Fibroblast of skin of back (primary cell): ENCODE measurements at regions not wholly inside any gene's neighbourhood (a gene's known extent, or its start where the extent isn't known, plus 50 kb on each side); places are given as distances from the start of the nearest gene placed in this dataset.
"Not testable (repeated sequence)": the region's sequence is repeated elsewhere in the genome, so short reads cannot be mapped to it uniquely, and the experiment has no call there.

Experiments
- DNase-seq: peaks from one replicate; pipeline ENCODE4 v3.0.0-alpha.2; 2013

- DNase-seq = no peak
Observed at GRCh38 chr6:106847116-106847515, 127.4 kb downstream of the CD24 start.

DNA sequence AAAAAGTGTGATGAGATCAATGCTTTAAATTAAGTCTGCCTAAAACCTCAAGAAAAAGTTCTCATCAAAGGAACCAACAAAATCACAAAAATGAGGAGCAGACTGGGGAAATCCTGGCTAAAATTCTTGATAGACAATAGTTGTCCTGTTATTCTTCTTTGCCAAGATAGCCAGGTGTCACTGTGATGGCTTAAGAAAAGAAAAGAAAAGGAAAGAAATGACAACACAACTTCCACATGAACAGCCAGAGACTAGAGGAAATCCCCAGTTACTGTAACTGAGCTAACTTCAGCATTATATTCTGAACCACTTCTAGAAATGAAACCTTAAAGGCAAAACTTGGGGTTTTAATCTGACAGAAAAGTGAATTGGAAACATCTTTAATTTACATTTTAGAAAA is 129.6 kb downstream of the CD24 start:
- no peak for DNase-seq

DNA sequence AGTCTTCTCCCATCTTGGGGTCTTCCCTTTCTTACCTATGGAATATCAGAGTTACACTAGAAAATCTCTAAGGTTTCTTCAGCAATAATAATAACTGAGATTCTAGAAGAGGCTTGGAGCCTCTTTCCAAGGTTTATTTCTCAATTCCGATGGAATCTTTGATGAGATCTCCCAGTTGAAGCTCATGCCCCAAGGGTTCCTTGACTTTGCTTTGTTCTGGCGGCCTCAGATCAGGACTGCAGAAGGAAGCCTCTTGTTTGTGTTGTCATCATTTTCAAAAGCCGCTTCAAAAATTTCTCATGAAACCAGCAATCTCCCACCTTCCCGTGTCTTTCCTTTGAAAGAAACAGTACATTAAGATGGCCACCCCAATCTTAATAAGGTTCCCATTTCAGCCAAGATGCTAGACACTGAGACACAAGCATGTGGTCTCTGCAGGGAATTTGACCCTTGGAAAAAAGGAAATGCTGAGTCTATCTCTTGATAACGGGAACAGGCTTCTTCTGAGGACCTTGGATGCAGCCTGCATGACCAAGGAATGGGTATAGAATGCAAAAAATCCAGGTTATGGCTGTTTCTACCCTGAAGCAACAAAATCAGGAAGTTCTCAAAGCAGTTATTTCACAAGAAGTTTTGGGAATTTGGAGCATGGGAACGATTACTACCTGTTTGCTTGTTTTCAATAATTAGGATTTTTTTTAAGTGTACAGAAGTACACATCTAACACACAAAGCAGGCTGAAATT is 141.6 kb downstream of the CD24 start:
- DNase-seq = no peak

DNA sequence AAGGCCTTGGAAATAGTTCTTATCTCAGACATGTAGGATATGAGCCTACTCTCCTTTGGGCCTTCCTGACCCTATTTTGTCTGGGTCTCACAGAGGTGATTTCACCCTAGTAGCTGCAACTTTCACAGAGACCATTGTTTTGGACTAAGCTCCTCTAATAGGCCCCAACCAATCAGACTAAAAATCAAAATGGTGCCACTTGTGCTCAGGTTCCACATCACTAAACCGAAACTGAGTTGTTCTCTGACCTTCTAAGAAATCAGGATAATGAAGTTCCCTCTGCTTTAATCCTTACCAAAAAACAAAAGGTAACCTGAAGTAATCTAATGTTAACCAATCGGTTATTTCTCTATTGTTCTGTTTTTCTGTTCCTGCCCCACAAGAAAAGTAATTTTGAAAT is 143.6 kb downstream of the CD24 start:
- DNase-seq = no peak

DNA sequence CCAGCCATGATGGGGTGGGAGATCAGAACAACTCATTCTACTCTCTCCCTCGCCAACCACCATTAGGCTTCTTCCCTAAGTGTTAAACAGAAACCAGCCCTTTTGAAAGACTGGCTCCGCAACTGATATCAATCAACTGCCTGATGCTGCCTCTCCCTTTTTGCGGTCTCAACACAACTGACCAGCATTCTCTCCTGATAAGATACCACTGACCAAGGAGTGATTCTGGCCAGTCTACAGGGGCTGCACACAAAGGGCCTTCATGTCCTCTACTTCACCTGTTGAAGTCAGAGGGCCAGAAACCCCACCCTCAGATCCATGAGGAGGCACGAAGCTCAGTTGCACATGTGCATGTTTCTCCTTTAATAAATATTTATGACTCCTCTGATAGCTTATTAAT is 145.1 kb downstream of the CD24 start:
- DNase-seq = no peak

- no peak for DNase-seq
Observed at GRCh38 chr6:106827081-106827480, 147.4 kb downstream of the CD24 start.

DNA sequence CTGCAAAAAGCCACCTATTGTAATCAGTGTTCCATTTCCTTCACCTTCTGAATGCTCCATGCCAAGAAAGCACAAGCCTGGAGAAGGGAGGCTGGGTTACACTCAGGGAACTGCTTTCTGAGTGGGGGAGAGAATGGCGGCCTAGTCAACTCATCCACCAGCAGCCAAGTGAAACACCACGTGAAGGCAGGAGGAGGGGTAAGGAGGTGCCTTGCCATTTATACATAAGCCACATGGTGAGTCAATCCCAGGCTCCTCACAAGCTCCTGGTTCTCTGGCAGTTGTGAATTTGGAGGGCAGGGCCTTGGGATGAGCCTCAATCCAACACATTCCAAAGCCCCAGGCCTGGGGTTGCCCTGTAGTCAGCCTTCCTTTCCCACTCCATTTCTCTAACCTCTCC is 149.4 kb downstream of the CD24 start:
- DNase-seq = no peak

DNA sequence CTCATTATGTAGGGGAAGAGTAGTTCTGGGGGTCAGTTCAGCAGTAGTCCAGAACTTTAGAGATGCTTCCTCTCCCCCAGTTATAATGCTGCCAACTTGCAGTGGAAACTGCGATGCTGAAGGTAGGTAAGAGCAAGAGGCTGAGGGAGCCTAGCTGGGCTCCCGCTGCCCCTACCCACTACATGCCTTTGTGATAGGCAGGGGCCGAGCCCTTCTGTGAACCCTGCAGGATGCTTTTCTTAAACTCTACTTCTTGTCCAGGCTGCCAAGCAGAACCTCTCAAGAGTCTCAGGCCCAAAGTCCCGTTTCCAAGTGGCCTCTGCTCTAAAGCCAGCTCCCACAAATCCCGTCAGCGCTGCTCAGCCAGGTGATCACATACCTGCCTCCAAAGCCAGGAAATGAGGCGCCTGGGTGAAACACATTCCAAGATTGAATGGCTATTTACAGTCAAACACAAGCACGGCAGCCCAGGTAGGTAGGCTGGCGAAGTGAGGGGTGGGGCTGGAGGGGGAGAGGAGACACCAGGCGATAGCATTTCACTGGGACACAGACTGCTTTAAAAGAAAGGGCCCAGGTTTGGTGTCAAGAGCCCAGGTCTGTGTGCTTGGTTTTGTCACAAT is 150.7 kb downstream of the CD24 start:
- DNase-seq = no peak

DNA sequence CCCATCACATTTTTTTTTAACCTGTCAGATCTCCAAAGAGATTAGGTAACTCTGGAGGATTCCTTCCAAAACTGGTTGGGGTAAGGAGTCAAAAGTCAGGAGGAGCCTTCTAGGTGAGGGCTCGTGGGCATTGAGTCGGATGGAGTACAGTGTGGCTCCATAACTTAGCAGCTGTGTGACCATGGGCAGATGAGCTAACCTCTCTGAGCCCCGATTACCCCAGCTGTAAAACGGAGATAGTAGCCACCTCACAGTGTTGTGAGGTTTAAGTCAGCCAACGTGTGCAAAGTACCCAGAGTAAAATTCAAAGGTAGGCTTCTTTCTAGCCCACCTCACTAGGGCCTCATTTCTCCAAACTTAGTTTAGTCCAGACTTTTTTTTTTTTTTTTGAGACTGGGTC is 151.5 kb downstream of the CD24 start:
- DNase-seq = no peak

DNA sequence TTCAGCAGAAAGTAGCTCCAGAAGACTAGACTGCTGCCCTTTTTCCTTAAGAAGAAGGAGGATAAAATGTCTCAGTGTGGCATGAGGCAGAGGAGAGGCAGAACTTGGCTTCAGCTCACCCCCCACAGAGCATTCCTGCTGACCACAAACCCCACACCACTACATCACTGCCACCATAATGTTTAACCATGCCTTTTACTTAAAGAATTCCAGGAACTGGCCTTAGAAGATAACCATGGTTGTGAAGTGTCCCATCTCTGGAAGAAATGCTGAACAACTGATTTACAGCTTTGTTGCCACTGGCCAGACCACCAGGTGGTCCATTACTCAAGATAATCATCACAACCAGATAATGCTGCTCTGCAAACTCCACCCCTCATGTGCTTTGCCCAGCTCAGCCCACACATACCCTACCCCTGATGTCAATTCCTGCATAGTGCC is 154.1 kb downstream of the CD24 start:
- peak; percentile 48 for DNase-seq

DNA sequence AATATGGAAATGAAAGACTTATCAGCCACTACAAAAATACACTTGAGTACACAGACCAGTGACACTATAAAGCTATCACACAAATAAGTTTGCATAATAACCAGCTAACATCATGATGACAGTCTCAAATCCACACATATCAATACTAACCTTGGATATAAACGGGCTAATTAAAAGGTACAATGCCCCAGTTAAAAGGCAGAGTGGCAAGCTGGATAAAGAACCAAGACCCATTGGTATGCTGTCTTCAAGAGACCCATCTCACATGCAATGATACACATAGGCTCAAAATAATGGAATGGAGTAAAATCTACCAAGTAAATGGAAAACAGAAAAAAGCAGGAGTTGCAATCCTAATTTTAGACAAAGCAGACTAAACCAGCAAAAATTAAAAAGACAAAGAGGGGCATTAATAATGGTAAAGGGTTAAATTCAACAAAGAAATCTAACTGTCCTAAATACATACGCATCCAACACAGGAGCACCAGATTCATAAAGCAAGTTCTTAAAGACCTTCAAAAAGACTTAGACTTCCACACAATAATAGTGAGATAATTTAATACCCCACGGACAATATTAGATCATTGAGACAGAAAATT is 163.3 kb downstream of the CD24 start:
- DNase-seq = no peak

DNA sequence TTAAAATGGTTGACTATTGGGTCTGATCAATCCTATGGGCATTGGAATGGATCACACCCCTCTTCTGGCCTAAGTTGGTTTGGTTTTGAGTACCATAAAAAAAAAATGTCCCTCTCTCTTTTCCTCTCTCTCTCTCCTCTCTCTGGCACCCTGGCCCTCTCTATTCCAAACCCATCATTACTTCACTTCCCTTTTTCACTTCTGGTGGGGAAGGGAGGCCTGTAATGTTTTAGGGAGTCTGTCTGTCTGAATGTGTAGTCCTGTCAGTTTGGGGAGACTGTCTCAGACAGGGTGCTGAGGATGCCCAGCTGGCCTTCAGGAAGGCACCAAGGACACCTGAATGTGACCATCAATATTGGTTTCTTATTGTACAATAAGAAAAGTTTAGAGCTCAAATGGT is 165.8 kb downstream of the CD24 start:
- no peak for DNase-seq

DNA sequence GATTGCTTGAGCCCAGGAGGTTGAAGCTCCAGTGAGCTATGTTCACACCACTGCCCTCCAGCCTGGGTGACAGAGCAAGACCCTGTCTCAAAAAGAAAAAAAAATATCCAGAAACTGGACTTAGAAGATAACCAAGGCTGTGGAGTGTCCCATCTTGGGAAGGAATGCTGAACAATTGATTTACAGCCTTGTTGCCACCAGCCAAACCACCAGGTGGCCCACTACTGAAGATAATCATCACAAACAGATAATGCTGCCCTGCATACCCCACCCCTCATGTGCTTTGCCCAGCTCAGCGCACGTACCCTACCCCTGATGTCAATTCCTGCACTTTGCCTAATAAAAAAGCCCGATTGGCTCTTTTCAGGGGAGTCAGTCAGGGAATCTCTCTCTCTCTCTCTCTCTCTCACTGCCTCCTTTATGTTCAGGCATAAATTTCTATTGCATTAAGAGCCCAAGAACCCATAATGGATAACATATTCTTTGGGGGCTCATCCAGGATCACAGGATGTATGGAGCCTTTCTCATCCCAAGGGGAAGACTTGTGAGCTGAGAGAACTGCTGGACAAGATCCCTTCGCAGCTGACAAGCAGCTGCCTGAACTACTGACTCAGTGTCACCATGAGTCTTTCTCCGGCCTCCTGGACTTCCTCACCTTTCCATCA is 166.4 kb downstream of the CD24 start:
- no peak for DNase-seq

GRCh38 chr6:106806253-106806652 is 168.3 kb downstream of the CD24 start:
- not testable (repeated sequence) for DNase-seq

GRCh38 chr6:106805771-106806170 is 168.8 kb downstream of the CD24 start:
- no peak for DNase-seq

GRCh38 chr6:106804346-106805335 is 169.9 kb downstream of the CD24 start:
- no peak for DNase-seq

DNA sequence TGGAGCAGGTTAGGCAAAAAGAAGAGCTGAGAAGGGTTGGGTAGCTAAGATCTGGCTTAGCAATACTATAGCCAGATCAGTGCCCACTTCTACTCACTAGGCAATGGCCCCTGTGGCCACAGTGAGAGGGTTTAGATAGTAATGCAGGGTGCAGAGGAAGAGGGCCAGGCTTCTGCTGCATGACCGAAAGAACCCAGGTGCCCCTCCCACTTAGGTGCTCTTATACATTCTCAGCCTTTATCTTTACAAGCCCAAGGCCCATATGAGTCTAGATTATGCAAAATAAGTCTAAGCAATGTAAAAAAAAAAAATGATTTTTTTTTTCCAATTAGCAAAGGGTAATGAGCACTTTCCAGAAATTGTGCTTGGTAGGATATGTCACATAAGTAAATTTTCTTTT is 171.3 kb downstream of the CD24 start:
- DNase-seq = no peak

- no peak for DNase-seq
Observed at GRCh38 chr6:106802139-106802538, 172.4 kb downstream of the CD24 start.

DNA sequence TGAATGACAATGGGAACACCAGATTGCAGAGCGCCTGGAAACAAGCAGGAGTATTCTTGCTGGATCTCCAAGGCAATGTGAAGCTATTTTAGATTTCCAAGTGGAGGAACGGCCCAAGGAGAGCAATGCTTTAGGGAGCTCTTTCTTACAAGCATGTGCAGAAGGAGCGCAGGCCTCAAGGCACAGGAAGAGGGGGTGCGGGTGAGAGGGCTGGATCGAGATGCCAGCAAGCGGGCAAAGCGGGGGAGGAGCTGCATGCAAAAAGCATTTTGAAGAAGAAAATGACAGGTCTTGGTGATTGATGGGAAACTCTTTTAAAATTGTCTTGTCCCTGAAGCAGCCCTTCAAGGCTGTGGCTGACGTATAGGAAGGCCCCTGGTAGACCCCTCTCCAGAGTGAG is 171.9 kb downstream of the QRSL1 start:
- DNase-seq = no peak

GRCh38 chr6:106800379-106800778 is 171.0 kb downstream of the QRSL1 start:
- DNase-seq = no peak

- peak; percentile 8 for DNase-seq
Observed at GRCh38 chr6:106799031-106799894, 169.9 kb downstream of the QRSL1 start.
